ENCODE measurements at regions not wholly inside any gene's neighbourhood (a gene's known extent, or its start where the extent isn't known, plus 50 kb on each side); places are given as distances from the start of the nearest gene placed in this dataset.

DNA sequence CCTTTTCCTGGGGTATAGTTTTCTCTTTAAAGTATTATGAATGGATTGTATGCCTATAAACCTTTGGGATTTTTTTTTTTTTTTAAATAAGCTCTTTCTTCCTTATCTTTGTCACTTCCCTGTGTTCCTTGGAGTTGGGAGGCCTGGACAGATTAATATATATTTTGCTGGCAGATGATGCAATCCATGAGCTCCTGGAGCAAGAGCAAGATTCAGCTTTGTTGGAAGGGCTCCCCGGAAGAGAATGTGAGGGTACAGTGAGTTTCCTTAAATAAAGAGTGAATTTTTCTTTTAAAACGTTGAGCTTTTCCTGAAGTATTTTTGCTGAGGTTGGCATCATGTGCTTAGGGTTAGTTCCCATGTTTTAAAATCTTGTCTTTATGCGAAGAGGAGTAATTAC lies 98.7 kb upstream of the SLC28A3 start:
- Histone ChIP-seq H3K79me2 (ENCODE audit: low read length) (no peaks in the 10 kb centered on the region), H2AFZ (ENCODE audit: low read length) (no peak overlapping the region), H3K9me2 (replicated peaks; ENCODE audit: low read length) (no peaks in the 10 kb centered on the region), H3K27ac (ENCODE audit: low read length) (no peak overlapping the region), H3K4me3 (ENCODE audit: low read length) (no peak overlapping the region), H3K9ac (ENCODE audit: low read length) (no peak overlapping the region), H3K27me3 (ENCODE audit: low read length) (no peaks in the 10 kb centered on the region), H3K4me2 (ENCODE audit: low read length) (no peak overlapping the region), H3K4me1 (ENCODE audit: insufficient read depth, low read length) (no peaks in the 10 kb centered on the region), H4K20me1 (ENCODE audit: low read length) (no peaks in the 10 kb centered on the region), H3K36me3 (ENCODE audit: low read depth, low read length) (no peaks in the 10 kb centered on the region), H3F3A (ENCODE audit: low read length, unreplicated experiment) (no peaks in the 10 kb centered on the region), H3K9me3 (ENCODE audit: low read length) (no peaks in the 10 kb centered on the region)
- ATAC-seq (no peak), DNase-seq (no peak)
- no TSS peak for BruUV-seq (replicated peaks)
- POLR2A ChIA-PET (ENCODE audit: unreplicated experiment), result no interaction called here
- TF ChIP-seq, protein P1, sequence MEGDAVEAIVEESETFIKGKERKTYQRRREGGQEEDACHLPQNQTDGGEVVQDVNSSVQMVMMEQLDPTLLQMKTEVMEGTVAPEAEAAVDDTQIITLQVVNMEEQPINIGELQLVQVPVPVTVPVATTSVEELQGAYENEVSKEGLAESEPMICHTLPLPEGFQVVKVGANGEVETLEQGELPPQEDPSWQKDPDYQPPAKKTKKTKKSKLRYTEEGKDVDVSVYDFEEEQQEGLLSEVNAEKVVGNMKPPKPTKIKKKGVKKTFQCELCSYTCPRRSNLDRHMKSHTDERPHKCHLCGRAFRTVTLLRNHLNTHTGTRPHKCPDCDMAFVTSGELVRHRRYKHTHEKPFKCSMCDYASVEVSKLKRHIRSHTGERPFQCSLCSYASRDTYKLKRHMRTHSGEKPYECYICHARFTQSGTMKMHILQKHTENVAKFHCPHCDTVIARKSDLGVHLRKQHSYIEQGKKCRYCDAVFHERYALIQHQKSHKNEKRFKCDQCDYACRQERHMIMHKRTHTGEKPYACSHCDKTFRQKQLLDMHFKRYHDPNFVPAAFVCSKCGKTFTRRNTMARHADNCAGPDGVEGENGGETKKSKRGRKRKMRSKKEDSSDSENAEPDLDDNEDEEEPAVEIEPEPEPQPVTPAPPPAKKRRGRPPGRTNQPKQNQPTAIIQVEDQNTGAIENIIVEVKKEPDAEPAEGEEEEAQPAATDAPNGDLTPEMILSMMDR (conservative IDR thresholded peaks at IDR 0.05; ENCODE audit: low read depth, low read length), result no peak
- no peak for TF ChIP-seq EZH2phosphoT487 (IDR thresholded peaks at IDR 0.05; ENCODE audit: borderline replicate concordance, low read length)
- TF ChIP-seq EZH2 (IDR thresholded peaks at IDR 0.05; ENCODE audit: low read length, unreplicated experiment), result no peak
- intact Hi-C loops (cut with micrococcal nuclease), result no loop called here
- CTCF ChIA-PET, result no interaction called here

DNA sequence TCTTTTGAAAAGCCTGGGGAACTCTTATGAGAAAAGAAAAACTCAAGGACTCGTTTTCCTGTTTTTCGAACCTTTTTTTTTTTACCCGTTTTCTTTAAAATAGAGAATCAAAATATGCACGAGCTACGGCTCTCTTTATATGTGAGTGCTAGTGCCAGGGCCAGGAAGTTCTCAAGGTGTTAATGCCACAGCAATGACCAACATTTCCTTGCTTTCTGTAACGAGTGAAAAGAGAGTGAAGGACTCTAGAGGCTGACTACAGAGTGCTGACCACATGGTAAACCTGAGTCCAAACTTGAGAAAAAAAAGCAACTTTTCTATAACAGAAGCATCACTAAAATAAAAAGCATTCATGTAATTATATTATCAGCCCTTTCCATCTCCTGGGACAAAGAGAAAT lies 102.2 kb upstream of the SLC28A3 start:
- ChIA-PET CTCF (no interaction called here), POLR2A (ENCODE audit: unreplicated experiment) (no interaction called here)
- BruUV-seq (replicated peaks), result no TSS peak
- H2AFZ ChIP-seq (ENCODE audit: low read length), result no peak overlapping the region
- no peaks in the 10 kb centered on the region for H4K20me1 ChIP-seq (ENCODE audit: low read length)
- ATAC-seq (no peak), DNase-seq (no peak)
- no peaks in the 10 kb centered on the region for H3F3A ChIP-seq (ENCODE audit: low read length, unreplicated experiment)
- intact Hi-C loops (cut with micrococcal nuclease), result no loop called here
- no peaks in the 10 kb centered on the region for H3K79me2 ChIP-seq (ENCODE audit: low read length)
- H3K9ac ChIP-seq (ENCODE audit: low read length), result no peak overlapping the region
- TF ChIP-seq, protein P1 (conservative IDR thresholded peaks at IDR 0.05; ENCODE audit: low read depth, low read length), result no peak
- no peak for TF ChIP-seq EZH2phosphoT487 (IDR thresholded peaks at IDR 0.05; ENCODE audit: borderline replicate concordance, low read length)
- TF ChIP-seq EZH2 (IDR thresholded peaks at IDR 0.05; ENCODE audit: low read length, unreplicated experiment), result no peak
- no peaks in the 10 kb centered on the region for H3K4me1 ChIP-seq (ENCODE audit: insufficient read depth, low read length)
- H3K9me2 ChIP-seq (replicated peaks; ENCODE audit: low read length), result no peaks in the 10 kb centered on the region
- H3K27ac ChIP-seq (ENCODE audit: low read length), result no peak overlapping the region
- no peaks in the 10 kb centered on the region for H3K9me3 ChIP-seq (ENCODE audit: low read length)
- H3K36me3 ChIP-seq (ENCODE audit: low read depth, low read length), result no peaks in the 10 kb centered on the region
- H3K4me3 ChIP-seq (ENCODE audit: low read length), result no peak overlapping the region
- H3K4me2 ChIP-seq (ENCODE audit: low read length), result no peak overlapping the region
- no peaks in the 10 kb centered on the region for H3K27me3 ChIP-seq (ENCODE audit: low read length)

DNA sequence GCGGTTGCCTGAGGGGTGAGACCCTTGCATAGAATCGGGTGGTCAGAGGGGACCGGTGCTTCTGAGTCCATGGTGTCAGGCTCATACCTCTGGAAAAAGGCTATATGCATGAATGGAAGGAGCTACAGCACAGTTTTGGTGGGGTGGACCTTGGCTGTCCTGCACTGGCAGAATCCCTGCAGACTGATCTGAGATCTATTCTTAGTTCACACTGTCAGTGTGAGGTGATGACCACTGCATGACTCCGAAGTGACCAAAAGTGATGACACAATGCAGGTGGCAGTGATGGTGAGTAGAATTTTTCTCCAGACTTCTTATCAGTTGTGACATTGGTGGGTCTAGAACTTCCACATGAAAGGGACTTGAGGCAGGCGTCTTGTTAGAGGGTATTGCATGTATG lies 105.2 kb upstream of the SLC28A3 start:
- Histone ChIP-seq H2AFZ (ENCODE audit: low read length) (no peak overlapping the region), H3K27me3 (ENCODE audit: low read length) (no peaks in the 10 kb centered on the region), H3K36me3 (ENCODE audit: low read depth, low read length) (no peaks in the 10 kb centered on the region), H3K79me2 (ENCODE audit: low read length) (no peaks in the 10 kb centered on the region), H4K20me1 (ENCODE audit: low read length) (no peaks in the 10 kb centered on the region), H3K4me1 (ENCODE audit: insufficient read depth, low read length) (no peaks in the 10 kb centered on the region), H3K27ac (ENCODE audit: low read length) (no peak overlapping the region), H3K9ac (ENCODE audit: low read length) (no peak overlapping the region), H3K4me3 (ENCODE audit: low read length) (no peak overlapping the region), H3F3A (ENCODE audit: low read length, unreplicated experiment) (no peaks in the 10 kb centered on the region), H3K9me3 (ENCODE audit: low read length) (no peaks in the 10 kb centered on the region), H3K9me2 (replicated peaks; ENCODE audit: low read length) (no peaks in the 10 kb centered on the region), H3K4me2 (ENCODE audit: low read length) (no peak overlapping the region)
- CTCF ChIA-PET, result no interaction called here
- intact Hi-C loops (cut with micrococcal nuclease), result no loop called here
- no TSS peak for BruUV-seq (replicated peaks)
- TF ChIP-seq, protein P1 (conservative IDR thresholded peaks at IDR 0.05; ENCODE audit: low read depth, low read length), result no peak
- TF ChIP-seq EZH2phosphoT487 (IDR thresholded peaks at IDR 0.05; ENCODE audit: borderline replicate concordance, low read length) (no peak), EZH2 (IDR thresholded peaks at IDR 0.05; ENCODE audit: low read length, unreplicated experiment) (no peak)
- DNase-seq, result no peak
- POLR2A ChIA-PET (ENCODE audit: unreplicated experiment), result no interaction called here
- no peak for ATAC-seq
